ENCODE measurements at regions not wholly inside any gene's neighbourhood (a gene's known extent, or its start where the extent isn't known, plus 50 kb on each side); places are given as distances from the start of the nearest gene placed in this dataset.

GRCh38 chr10:47231414-47231813, 68.6 kb upstream of the GDF10 start:
- Histone ChIP-seq H3K4me3 (no peak overlapping the region), H3K36me3 (no peaks in the 10 kb centered on the region), H3K9me3 (no peaks in the 10 kb centered on the region), H3K27me3 (no peaks in the 10 kb centered on the region), H3K9ac (ENCODE audit: low read depth in 2 of 2, low read length in 2 of 2) (no peak overlapping the region), H3K27ac (no peak overlapping the region), H3K4me1 (no peaks in the 10 kb centered on the region)
- intact Hi-C loops (cut with DNase I) = no loop called here
- DNase-seq = no peak
- TF ChIP-seq CTCF (IDR thresholded peaks at IDR 0.05) = no peak

- no peak overlapping the region for H3K4me3 ChIP-seq
- no peak overlapping the region for H3K27ac ChIP-seq
- no peaks in the 10 kb centered on the region for H3K27me3 ChIP-seq
- no peaks in the 10 kb centered on the region for H3K4me1 ChIP-seq
- H3K36me3 ChIP-seq = no peaks in the 10 kb centered on the region
- DNase-seq = no peak
- H3K9me3 ChIP-seq = no peaks in the 10 kb centered on the region
- intact Hi-C loops (cut with DNase I) = no loop called here
- no peak for TF ChIP-seq CTCF (IDR thresholded peaks at IDR 0.05)
- H3K9ac ChIP-seq (ENCODE audit: low read depth in 2 of 2, low read length in 2 of 2) = no peak overlapping the region
These were observed 66.4 kb upstream of the GDF10 start for GRCh38 chr10:47233631-47234030.

GRCh38 chr10:47235484-47235883, 64.5 kb upstream of the GDF10 start:
- DNase-seq = no peak
- H3K9me3 ChIP-seq = no peaks in the 10 kb centered on the region
- TF ChIP-seq CTCF (IDR thresholded peaks at IDR 0.05) = no peak
- no peaks in the 10 kb centered on the region for H3K4me1 ChIP-seq
- H3K36me3 ChIP-seq = no peaks in the 10 kb centered on the region
- no peak overlapping the region for H3K9ac ChIP-seq (ENCODE audit: low read depth in 2 of 2, low read length in 2 of 2)
- intact Hi-C loops (cut with DNase I) = no loop called here
- no peaks in the 10 kb centered on the region for H3K27me3 ChIP-seq
- no peak overlapping the region for H3K4me3 ChIP-seq
- H3K27ac ChIP-seq = no peak overlapping the region

GRCh38 chr10:47237316-47238260, 62.4 kb upstream of the GDF10 start:
- no peaks in the 10 kb centered on the region for H3K9me3 ChIP-seq
- H3K4me1 ChIP-seq = no peaks in the 10 kb centered on the region
- no peak overlapping the region for H3K9ac ChIP-seq (ENCODE audit: low read depth in 2 of 2, low read length in 2 of 2)
- no peak overlapping the region for H3K27ac ChIP-seq
- intact Hi-C loops (cut with DNase I) = no loop called here
- DNase-seq = no peak
- TF ChIP-seq CTCF (IDR thresholded peaks at IDR 0.05) = no peak
- H3K4me3 ChIP-seq = no peak overlapping the region
- no peaks in the 10 kb centered on the region for H3K36me3 ChIP-seq
- H3K27me3 ChIP-seq = no peaks in the 10 kb centered on the region

GRCh38 chr10:47238331-47239095, 61.5 kb upstream of the GDF10 start:
- Histone ChIP-seq H3K4me1 (no peaks in the 10 kb centered on the region), H3K27ac (no peak overlapping the region), H3K9ac (ENCODE audit: low read depth in 2 of 2, low read length in 2 of 2) (no peak overlapping the region), H3K36me3 (no peaks in the 10 kb centered on the region), H3K9me3 (no peaks in the 10 kb centered on the region), H3K27me3 (no peaks in the 10 kb centered on the region), H3K4me3 (no peak overlapping the region)
- no peak for TF ChIP-seq CTCF (IDR thresholded peaks at IDR 0.05)
- intact Hi-C loops (cut with DNase I) = no loop called here
- DNase-seq = no peak
